Erythroblast (primary cell): ENCODE measurements at regions not wholly inside any gene's neighbourhood (a gene's known extent, or its start where the extent isn't known, plus 50 kb on each side); places are given as distances from the start of the nearest gene placed in this dataset.

Experiments used
- DNase-seq, 2 experiments: peaks; one replicate each; lab custom pipeline; 2025; lab: John Stamatoyannopoulos, UW
- GATA1 ChIP-seq: IDR thresholded peaks from 2 replicates; pipeline ENCODE4 v1.6.1; 2011; ENCODE audit warnings: low read depth, mild to moderate bottlenecking, control low read depth, low read length, moderate library complexity
- POLR2A ChIP-seq: IDR thresholded peaks from 2 replicates; pipeline ENCODE4 v1.6.1; 2011; ENCODE audit warnings: mild to moderate bottlenecking, low read length

DNA sequence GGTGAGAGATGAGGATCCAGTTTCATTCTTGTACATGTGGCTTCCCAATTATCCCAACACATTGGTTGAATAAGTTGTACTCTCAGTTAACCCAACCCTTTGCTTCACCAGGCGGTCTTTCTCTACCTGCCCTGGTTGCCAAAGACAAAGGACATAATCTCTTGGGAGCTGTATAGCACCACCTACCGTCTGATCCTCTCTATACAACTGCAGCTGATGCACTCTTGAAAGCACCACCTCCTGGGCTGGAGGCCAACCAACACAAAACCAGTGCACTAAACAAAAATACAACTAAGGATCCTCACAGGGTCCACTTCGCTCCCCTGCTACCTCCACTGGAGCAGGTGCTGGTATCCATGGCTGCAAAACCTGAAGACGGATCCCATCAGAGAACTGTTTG, 473.6 kb upstream of the NRXN1 start:
- DNase-seq, result no peak
- TF ChIP-seq POLR2A, result no peak
- no peak for TF ChIP-seq GATA1

DNA sequence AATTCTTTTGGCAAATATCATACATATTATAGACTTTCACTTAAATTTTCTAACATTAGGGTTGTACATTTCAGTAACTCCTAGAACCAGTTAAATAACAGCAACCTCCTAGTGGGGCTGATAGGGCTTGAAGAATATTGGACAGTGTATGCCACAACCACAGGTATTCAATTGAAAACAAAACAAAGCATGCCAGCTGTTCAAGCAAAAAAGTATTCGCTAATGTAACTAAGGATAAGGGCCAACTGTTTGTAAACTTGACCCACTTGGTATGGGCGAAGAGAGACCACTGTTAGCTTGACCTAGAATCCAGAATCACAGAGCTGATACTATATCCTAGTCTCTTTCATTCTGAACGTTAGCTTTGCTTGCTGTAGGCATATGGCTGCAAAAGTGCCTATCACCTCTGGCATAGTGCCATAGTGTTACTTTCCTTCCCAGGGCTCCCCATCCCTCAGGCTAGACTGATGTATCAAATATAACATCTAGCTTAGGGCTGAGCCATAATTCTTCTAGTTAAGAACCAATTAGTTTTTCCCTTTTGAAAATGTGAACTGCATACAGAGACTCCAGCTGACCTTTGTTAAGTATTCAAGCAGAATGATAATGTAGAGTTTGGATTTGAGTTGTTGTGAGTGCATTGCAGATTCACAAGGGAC, 458.8 kb upstream of the NRXN1 start:
- no peak for DNase-seq
- TF ChIP-seq GATA1 (no peak), POLR2A (no peak)

DNA sequence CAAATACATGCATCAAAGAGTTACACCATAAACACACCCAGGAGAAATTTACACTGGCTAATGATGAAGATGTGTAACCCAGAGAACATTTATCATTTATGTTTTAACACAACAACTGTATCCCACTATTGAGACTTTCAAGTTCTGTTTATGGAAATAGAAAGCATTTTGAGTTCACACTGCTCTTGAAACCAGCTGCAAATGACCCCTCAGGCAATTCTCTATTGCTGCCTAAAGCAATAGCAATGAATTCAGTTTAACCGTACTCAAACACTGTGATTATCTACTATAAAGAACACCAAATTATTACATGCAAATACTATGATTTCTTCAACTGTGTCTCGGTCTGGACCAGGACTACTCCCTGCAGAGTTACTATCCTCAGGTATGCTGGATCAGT, 452.7 kb upstream of the NRXN1 start:
- no peak for DNase-seq
- no peak for TF ChIP-seq POLR2A
- no peak for TF ChIP-seq GATA1

DNA sequence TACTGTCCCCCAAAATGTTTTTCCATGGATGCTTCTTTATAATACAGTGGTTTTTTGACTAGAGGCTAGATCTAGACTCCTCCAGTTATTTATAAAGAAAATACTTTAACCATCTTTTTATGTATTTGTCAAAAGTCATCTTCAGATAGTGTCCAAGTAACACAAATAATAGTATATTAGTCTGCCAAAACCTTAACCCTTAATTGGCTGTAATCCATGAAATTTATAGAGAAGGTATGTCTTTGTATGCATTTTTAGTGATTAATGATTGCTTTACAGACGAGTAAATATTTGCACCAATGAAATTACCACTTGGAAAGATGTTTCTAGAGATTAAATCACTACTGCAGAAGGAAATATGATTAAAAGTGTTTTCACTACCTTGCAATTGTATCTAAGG, 451.8 kb upstream of the NRXN1 start:
- DNase-seq, result no peak
- TF ChIP-seq GATA1 (no peak), POLR2A (no peak)

DNA sequence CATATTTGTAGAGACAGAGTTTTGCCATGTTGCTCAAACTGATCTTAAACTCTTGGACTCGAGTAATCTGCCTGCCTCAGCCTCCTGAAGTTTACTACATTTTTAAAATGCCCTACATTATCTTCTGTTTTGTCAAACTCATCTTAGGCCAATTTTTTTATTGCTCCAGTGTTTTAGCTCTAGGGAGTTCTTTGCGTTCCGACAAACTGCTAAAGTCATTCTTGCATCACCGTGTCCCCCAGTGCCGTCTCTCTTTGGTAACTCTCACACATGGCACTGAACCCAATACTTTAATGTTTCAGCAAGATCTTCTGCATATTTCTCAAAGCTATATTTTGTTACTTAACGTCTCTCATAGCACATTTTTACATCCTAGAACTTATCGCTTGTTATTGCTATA, 440.9 kb upstream of the NRXN1 start:
- TF ChIP-seq GATA1 (no peak), POLR2A (no peak)
- DNase-seq, result no peak

DNA sequence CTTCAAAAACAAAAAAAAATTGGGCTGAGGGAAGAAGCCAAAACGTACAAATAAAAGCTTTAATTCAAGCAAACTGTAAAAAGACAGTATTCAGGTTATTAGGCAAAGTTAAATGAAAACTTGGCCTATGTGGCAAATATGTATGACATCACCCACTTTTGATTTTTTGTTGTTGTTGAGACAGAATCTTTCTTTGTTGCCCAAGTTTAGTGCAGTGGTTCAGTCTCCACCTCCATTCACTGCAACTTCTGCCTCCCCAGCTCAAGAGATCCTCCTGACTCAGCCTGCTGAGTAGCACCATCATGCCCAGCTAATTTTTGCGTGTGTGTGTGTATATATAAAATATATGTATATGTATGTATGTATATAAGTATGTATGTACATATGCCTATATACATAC, 440.4 kb upstream of the NRXN1 start:
- no peak for DNase-seq
- TF ChIP-seq POLR2A (no peak), GATA1 (no peak)

DNA sequence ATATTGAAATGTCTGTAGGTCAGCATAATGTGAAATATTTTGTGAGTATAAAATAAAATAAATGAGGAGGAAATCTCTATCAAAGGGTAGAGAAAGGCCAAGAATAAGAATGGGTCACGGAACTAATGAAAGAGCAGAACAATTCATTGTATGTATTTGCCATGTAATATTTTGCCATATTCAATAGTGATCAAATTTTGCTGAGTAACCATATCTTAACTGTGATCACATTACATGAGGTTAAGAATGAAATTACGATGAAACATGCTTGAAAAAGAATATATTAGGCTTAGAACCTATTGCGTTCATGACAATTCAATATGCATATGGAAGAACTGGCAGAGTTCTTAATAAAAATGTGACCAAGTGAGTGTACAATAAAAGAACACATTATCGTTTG, 437.2 kb upstream of the NRXN1 start:
- no peak for TF ChIP-seq GATA1
- TF ChIP-seq POLR2A, result no peak
- no peak for DNase-seq

DNA sequence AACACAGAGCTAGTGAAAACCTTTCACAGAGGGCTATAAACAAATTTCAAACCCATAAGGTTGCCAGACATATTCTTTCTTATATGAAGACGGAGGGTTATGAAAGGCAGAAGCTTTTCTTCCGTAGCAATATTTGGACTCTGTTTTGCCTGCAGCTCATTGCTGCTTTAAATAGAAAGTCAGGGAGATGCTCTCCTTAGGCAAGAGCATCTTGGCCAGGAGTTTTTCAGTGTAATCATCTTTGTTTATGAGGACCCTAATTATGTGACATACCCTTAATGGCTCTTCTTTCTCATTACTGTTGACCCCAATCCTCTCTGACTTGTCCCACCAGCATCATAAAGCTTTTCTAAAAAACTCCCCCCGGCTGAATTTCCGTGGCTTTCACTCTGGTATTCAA, 433.4 kb upstream of the NRXN1 start:
- DNase-seq, result no peak
- TF ChIP-seq GATA1 (no peak), POLR2A (no peak)

DNA sequence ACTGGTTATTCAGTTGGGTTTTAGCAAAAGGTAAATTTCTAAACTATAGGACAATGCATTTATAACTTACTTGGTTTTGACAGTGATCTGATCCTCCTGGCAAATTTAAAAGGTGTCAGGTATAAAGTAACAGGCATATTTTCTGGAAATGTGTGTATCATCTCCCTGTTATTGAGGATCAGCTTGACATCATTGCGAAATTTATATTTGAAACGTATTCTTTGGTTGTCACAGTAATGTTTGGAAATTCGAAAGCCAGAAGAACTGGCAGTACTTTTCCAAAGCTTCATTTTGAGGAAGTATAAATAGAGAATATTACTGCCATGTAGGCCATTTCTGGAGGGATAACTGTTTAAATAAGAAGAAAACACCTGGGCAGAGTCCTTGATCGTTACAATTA, 422.2 kb upstream of the NRXN1 start:
- no peak for DNase-seq
- TF ChIP-seq GATA1 (no peak), POLR2A (no peak)

DNA sequence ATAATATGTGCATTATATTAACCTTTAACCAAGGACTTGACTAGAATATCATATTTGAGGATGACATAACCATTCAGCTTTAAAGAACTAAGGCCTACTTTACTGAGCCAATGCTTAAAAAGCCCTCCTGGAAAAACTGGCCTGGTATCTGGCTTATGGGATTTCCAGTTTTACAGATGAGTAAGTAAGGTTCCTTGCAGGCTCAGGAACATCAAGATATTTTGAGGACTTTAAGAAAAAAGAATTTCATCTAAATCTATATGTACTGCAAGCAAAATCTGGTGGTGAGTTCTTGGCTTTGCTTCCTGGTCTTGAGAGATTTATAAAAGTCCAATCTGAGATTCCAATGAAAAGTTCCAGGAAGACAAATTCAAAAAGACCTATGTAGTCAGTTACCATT, 417.0 kb upstream of the NRXN1 start:
- no peak for TF ChIP-seq POLR2A
- no peak for TF ChIP-seq GATA1
- no peak for DNase-seq

DNA sequence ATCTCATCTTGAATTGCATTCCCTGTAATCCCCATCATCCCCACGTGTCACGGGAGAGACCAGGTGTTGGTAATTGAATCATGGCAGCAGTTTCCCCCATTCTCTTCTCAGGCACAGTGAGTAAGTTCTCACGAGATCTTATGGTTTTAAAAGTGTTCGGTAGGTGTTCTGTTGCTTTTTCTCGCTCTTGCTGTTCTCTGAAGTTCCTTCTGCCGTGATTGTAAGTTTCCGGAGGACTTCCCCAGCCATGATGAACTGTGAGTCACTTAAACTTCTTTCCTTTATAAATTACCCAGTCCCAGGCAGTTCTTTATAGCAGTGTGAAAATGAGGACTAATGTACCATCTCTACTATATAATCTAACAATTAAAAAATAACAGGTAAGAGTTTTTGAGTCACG, 409.9 kb upstream of the NRXN1 start:
- DNase-seq, result no peak
- TF ChIP-seq GATA1, result no peak
- TF ChIP-seq POLR2A, result no peak

DNA sequence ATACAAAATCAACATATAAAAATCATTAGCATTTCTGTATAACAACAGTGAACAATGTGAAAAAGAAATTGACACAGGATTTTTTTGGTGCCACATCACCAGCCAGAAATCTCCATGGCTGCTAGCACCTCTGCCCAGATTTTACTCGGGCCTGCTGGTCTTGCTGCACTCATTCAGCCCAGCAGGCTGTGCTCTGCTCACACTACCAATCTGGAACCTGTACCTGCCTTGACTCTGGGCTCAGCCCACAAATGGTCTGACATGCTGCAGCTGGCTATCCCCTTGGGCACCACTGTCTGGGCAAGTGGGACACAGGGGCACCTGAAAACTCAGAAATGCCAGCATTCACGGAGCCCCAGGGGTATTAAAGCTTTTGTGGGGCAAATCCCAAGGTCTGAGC, 392.5 kb upstream of the NRXN1 start:
- no peak for DNase-seq

DNA sequence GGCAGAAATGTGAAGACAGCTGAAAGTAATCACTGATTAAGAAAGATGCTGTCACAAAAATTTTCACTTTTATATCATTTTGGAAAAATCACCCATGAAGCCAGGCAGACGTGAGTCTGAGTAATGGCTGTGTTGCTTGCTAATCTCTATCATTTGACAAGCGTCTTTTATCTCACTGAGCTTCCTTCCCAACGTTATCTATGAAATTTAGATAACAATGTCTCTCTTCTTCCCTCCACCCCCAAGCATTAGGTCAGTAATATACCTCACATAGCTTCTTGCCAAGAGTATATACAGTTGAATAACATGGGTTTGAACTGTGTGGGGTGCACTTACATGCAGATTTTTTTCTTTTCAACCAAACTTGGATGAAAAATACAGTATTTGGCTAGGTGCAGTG, 388.6 kb upstream of the NRXN1 start:
- TF ChIP-seq POLR2A (no peak), GATA1 (no peak)
- no peak for DNase-seq

More for the DNA sequence above, 392.5 kb upstream of the NRXN1 start:
- no peak for TF ChIP-seq POLR2A
- TF ChIP-seq GATA1, result no peak

DNA sequence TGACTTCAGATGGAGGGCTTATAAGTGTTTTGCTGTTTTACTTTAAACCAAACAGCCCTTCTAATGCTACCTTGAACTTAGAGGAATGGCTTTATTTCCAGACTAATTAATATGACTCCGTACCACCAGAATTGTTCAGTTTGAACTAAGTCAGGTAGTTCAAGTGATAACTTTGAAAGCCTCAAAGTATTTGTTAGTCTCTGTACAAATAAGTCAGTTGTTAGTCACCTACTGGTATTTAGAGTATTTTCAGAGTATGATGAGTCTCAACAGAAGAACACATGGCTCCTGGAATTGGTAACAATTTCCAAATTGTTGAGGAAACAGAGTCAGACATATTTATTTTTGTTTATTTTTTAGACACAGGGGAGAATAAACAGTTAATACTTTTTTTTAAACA, 381.8 kb upstream of the NRXN1 start:
- TF ChIP-seq POLR2A, result no peak
- no peak for TF ChIP-seq GATA1
- no peak for DNase-seq

DNA sequence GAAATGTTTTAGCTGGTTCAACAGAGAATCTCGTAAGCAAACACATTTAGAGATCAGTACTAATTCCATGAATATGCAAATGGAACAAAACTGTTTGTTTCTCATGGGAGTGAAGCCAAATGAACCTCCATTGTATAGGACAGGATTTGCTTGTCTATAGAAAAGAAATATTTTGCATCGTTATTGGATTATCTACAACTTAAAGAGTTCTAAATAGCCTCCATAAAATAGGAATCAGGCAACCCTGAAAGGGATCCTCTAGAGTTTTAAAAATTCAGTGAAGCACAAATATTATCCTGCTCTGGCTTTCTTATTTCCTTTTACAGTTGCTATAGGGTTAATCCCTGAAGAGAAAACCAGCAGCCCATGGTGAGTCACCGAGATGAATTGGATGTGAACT, 378.4 kb upstream of the NRXN1 start:
- DNase-seq, result no peak
- TF ChIP-seq POLR2A (no peak), GATA1 (no peak)
